Epithelial cell of esophagus (primary cell): ENCODE measurements at regions not wholly inside any gene's neighbourhood (a gene's known extent, or its start where the extent isn't known, plus 50 kb on each side); places are given as distances from the start of the nearest gene placed in this dataset.

Experiments used
- DNase-seq: peaks from one replicate; pipeline ENCODE4 v3.0.0; 2010; ENCODE audit warnings: low read depth
- H3K4me3 ChIP-seq: 2 replicates; pipeline ENCODE4 v1.5.1; 2011; ENCODE audit warnings: mild to moderate bottlenecking, low read length, control low read depth
- CTCF ChIP-seq: IDR thresholded peaks from 2 replicates; pipeline ENCODE4 v1.5.1; 2011; ENCODE audit warnings: low read depth, mild to moderate bottlenecking, low read length, control low read depth, inconsistent platforms; ENCODE audit not compliant: insufficient read depth; ENCODE audit errors: missing control alignments

- peak; percentile 64 for DNase-seq
- TF ChIP-seq CTCF = no peak
- H3K4me3 ChIP-seq = no peak overlapping the region
Observed at GRCh38 chr6:25219216-25219916, 59.8 kb upstream of the CARMIL1 start.

GRCh38 chr6:25219917-25220278 is 59.3 kb upstream of the CARMIL1 start:
- TF ChIP-seq CTCF = no peak
- DNase-seq = peak; percentile 31
- no peak overlapping the region for H3K4me3 ChIP-seq

GRCh38 chr6:25220857-25221256 is 58.3 kb upstream of the CARMIL1 start:
- no peak for TF ChIP-seq CTCF
- no peak for DNase-seq
- no peak overlapping the region for H3K4me3 ChIP-seq

GRCh38 chr6:25222006-25222678 is 57.0 kb upstream of the CARMIL1 start:
- no peak for TF ChIP-seq CTCF
- DNase-seq = no peak
- H3K4me3 ChIP-seq = no peak overlapping the region

GRCh38 chr6:25223490-25223991 is 55.6 kb upstream of the CARMIL1 start:
- DNase-seq = peak; percentile 75
- peak; percentile 95 for TF ChIP-seq CTCF
- H3K4me3 ChIP-seq = no peak overlapping the region

- no peak for TF ChIP-seq CTCF
- no peak for DNase-seq
- H3K4me3 ChIP-seq = no peak overlapping the region
Observed at GRCh38 chr6:25224242-25224641, 54.9 kb upstream of the CARMIL1 start.
